ENCODE measurements at regions not wholly inside any gene's neighbourhood (a gene's known extent, or its start where the extent isn't known, plus 50 kb on each side); places are given as distances from the start of the nearest gene placed in this dataset.

DNA sequence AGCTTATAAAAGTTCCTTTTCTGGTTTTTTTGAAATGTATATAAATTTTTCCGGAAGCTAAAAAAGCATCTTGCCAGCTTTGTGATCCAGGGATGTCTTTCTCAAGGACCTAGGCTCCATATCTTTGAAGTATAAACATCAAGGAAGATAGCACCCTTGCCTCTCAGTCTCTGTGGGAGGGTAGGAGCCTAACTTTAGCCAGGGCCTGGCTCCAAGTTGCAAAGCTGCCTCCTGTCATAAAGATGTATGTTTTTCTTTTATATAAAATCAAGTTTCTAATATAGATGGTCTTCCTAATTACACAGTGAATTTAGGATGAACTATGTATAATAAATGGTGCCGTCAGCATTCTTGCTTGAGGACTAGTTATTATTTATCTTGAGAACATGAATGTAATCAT lies 612.6 kb upstream of the USP15 start:
- RAD21 ChIA-PET (ENCODE audit: low non-redundant PET in 1 of 2, low total read pairs in 2 of 2, uncharacterized antibody in 2 of 2, unreplicated experiment in 2 of 2): no interaction called here
- Histone ChIP-seq H3K9ac (ENCODE audit: low read length) (no peak overlapping the region), H3K9me3 (ENCODE audit: control insufficient read depth in 1 of 2, insufficient read depth in 1 of 2, low read depth in 1 of 2, low read length in 2 of 2) (no peaks in the 10 kb centered on the region), H3K79me2 (ENCODE audit: insufficient read depth, low read length) (no peaks in the 10 kb centered on the region), H3K27me3 (ENCODE audit: insufficient read depth, low read length) (no peaks in the 10 kb centered on the region), H3K9me2 (ENCODE audit: insufficient read depth) (no peaks in the 10 kb centered on the region), H3K4me3 (replicated peaks in 1 of 2; ENCODE audit: low read depth in 1 of 2, low read length in 2 of 2) (no peak overlapping the region), H3K27ac (ENCODE audit: low read depth, low read length) (no peak overlapping the region), H3K4me2 (ENCODE audit: low read length) (no peak overlapping the region), H2AFZ (ENCODE audit: low read depth, low read length, poor library complexity, severe bottlenecking) (no peak overlapping the region), H3K4me1 (ENCODE audit: control insufficient read depth in 1 of 2, insufficient read depth in 2 of 2, low read length in 2 of 2) (no peaks in the 10 kb centered on the region), H3K36me3 (ENCODE audit: control insufficient read depth in 1 of 2, insufficient read depth in 2 of 2, low read length in 2 of 2) (no peaks in the 10 kb centered on the region), H4K20me1 (ENCODE audit: insufficient read depth) (no peaks in the 10 kb centered on the region)
- POLR2A ChIA-PET: no interaction called here
- TF ChIP-seq CEBPB (IDR thresholded peaks at IDR 0.05; ENCODE audit: low read depth) (no peak), FOSL1 (IDR thresholded peaks at IDR 0.05; ENCODE audit: low read depth) (no peak), JUND (IDR thresholded peaks at IDR 0.05) (no peak), POLR2A (IDR thresholded peaks at IDR 0.05; ENCODE audit: borderline replicate concordance, extremely low read depth, insufficient read depth, insufficient read length) (no peak), RAD21 (IDR thresholded peaks at IDR 0.05; ENCODE audit: low read depth) (no peak), YY1 (IDR thresholded peaks at IDR 0.05; ENCODE audit: extremely low read depth, insufficient replicate concordance, low read depth, low read length) (no peak), POLR2AphosphoS5 (IDR thresholded peaks at IDR 0.05; ENCODE audit: low read depth, low read length) (no peak), SIN3A (IDR thresholded peaks at IDR 0.05; ENCODE audit: low read depth) (no peak), EZH2 (IDR thresholded peaks at IDR 0.05) (no peak)
- TF ChIP-seq, protein P1, sequence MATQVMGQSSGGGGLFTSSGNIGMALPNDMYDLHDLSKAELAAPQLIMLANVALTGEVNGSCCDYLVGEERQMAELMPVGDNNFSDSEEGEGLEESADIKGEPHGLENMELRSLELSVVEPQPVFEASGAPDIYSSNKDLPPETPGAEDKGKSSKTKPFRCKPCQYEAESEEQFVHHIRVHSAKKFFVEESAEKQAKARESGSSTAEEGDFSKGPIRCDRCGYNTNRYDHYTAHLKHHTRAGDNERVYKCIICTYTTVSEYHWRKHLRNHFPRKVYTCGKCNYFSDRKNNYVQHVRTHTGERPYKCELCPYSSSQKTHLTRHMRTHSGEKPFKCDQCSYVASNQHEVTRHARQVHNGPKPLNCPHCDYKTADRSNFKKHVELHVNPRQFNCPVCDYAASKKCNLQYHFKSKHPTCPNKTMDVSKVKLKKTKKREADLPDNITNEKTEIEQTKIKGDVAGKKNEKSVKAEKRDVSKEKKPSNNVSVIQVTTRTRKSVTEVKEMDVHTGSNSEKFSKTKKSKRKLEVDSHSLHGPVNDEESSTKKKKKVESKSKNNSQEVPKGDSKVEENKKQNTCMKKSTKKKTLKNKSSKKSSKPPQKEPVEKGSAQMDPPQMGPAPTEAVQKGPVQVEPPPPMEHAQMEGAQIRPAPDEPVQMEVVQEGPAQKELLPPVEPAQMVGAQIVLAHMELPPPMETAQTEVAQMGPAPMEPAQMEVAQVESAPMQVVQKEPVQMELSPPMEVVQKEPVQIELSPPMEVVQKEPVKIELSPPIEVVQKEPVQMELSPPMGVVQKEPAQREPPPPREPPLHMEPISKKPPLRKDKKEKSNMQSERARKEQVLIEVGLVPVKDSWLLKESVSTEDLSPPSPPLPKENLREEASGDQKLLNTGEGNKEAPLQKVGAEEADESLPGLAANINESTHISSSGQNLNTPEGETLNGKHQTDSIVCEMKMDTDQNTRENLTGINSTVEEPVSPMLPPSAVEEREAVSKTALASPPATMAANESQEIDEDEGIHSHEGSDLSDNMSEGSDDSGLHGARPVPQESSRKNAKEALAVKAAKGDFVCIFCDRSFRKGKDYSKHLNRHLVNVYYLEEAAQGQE (IDR thresholded peaks at IDR 0.05; ENCODE audit: low read depth): no peak
- TF ChIP-seq, protein P2, sequence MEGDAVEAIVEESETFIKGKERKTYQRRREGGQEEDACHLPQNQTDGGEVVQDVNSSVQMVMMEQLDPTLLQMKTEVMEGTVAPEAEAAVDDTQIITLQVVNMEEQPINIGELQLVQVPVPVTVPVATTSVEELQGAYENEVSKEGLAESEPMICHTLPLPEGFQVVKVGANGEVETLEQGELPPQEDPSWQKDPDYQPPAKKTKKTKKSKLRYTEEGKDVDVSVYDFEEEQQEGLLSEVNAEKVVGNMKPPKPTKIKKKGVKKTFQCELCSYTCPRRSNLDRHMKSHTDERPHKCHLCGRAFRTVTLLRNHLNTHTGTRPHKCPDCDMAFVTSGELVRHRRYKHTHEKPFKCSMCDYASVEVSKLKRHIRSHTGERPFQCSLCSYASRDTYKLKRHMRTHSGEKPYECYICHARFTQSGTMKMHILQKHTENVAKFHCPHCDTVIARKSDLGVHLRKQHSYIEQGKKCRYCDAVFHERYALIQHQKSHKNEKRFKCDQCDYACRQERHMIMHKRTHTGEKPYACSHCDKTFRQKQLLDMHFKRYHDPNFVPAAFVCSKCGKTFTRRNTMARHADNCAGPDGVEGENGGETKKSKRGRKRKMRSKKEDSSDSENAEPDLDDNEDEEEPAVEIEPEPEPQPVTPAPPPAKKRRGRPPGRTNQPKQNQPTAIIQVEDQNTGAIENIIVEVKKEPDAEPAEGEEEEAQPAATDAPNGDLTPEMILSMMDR (IDR thresholded peaks at IDR 0.05 in 2 of 3, conservative IDR thresholded peaks at IDR 0.05 in 1 of 3; ENCODE audit: borderline replicate concordance in 1 of 3, insufficient read depth in 1 of 3, low read depth in 2 of 3, low read length in 2 of 3): no peak
- no peak for ATAC-seq
- intact Hi-C loops (cut with micrococcal nuclease): no loop called here
- DNase-seq (ENCODE audit: low read depth, low spot score): no peak
- CTCF ChIA-PET: no interaction called here
- BruUV-seq (replicated peaks): no TSS peak
